GM12878 (cell line): ENCODE measurements at regions not wholly inside any gene's neighbourhood (a gene's known extent, or its start where the extent isn't known, plus 50 kb on each side); places are given as distances from the start of the nearest gene placed in this dataset.

Source experiments
- CEBPB ChIP-seq, 2 experiments: fragments of 150-350 bp in 1 of 2; IDR thresholded peaks; 2 replicates each; pipeline ENCODE4 v1.6.1; 2012 to 2014; ENCODE audit warnings: low read depth in 2 of 2, low read length in 2 of 2, borderline replicate concordance in 1 of 2, inconsistent platforms in 1 of 2
- CTCF ChIP-seq, 3 experiments: IDR thresholded peaks in 2 of 3; conservative IDR thresholded peaks in 1 of 3; 2 replicates each; pipeline ENCODE4 v1.5.1; 2011; ENCODE audit warnings: low read depth in 3 of 3, low read length in 3 of 3, mild to moderate bottlenecking in 3 of 3, control low read depth in 2 of 3, moderate library complexity in 2 of 3, inconsistent platforms in 1 of 3, mixed read lengths in 1 of 3; ENCODE audit not compliant: control insufficient read depth in 2 of 3, insufficient read depth in 1 of 3; ENCODE audit errors: extremely low read depth in 1 of 3
- EP300 ChIP-seq, 2 experiments: fragments of 150-350 bp in 1 of 2; IDR thresholded peaks; 2 replicates each; pipeline ENCODE4 v1.6.1; 2011 to 2012; ENCODE audit warnings: low read depth in 2 of 2, low read length in 2 of 2, borderline replicate concordance in 1 of 2, improper control_type of control experiment in 1 of 2, inconsistent platforms in 1 of 2; ENCODE audit not compliant: control insufficient read depth in 1 of 2
- EZH2 ChIP-seq: IDR thresholded peaks from 2 replicates; pipeline ENCODE4 v1.6.1; 2012; ENCODE audit warnings: low read depth, mild to moderate bottlenecking, control low read depth, inconsistent platforms, low read length, borderline replicate concordance; ENCODE audit not compliant: control insufficient read depth
- HDAC2 ChIP-seq: fragments of 200-600 bp; sonication (generic); IDR thresholded peaks from 2 replicates; pipeline ENCODE4 v1.6.1; 2017
- HDAC6 ChIP-seq: fragments of 200-600 bp; sonication (generic); IDR thresholded peaks from one replicate; pipeline ENCODE4 v1.8.0; 2017; ENCODE audit warnings: antibody characterized with exemption; ENCODE audit not compliant: unreplicated experiment
- MXI1 ChIP-seq: fragments of 150-350 bp; IDR thresholded peaks from 2 replicates; pipeline ENCODE4 v1.6.1; 2011; ENCODE audit warnings: low read depth, mild to moderate bottlenecking, inconsistent platforms, low read length, improper control_type of control experiment
- MYC ChIP-seq: IDR thresholded peaks from 2 replicates; pipeline ENCODE4 v1.6.1; 2011; ENCODE audit warnings: mild to moderate bottlenecking, low read length, moderate library complexity, inconsistent platforms; ENCODE audit not compliant: insufficient read depth, insufficient replicate concordance, insufficient read length, severe bottlenecking
- NFIC ChIP-seq: IDR thresholded peaks from 2 replicates; pipeline ENCODE4 v1.6.1; 2012; ENCODE audit warnings: low read depth, mild to moderate bottlenecking, inconsistent platforms, low read length, moderate library complexity
- POLR2AphosphoS5 ChIP-seq: IDR thresholded peaks from 2 replicates; pipeline ENCODE4 v1.6.1; 2011; ENCODE audit warnings: mild to moderate bottlenecking, low read length, inconsistent platforms
- RAD21 ChIP-seq: IDR thresholded peaks from 2 replicates; pipeline ENCODE4 v1.6.1; 2011; ENCODE audit warnings: mild to moderate bottlenecking, low read depth, low read length, moderate library complexity; ENCODE audit not compliant: insufficient read depth
- TCF7 ChIP-seq: IDR thresholded peaks from 2 replicates; pipeline ENCODE4 v1.6.1; 2014; ENCODE audit warnings: antibody characterized with exemption, borderline replicate concordance

GRCh38 chr20:40883097-40883496, 145.5 kb upstream of the TOP1 start:
- TF ChIP-seq EP300 (IDR thresholded peaks at IDR 0.05; ENCODE audit: borderline replicate concordance in 1 of 2, control insufficient read depth in 1 of 2, low read depth in 2 of 2, low read length in 2 of 2) (no peak), HDAC2 (no peak), HDAC6 (no peak), EZH2 (no peak), CTCF (IDR thresholded peaks at IDR 0.05 in 2 of 3, conservative IDR thresholded peaks at IDR 0.05 in 1 of 3; ENCODE audit: control insufficient read depth in 2 of 3, extremely low read depth in 1 of 3, insufficient read depth in 1 of 3, low read depth in 3 of 3, low read length in 3 of 3) (no peak), CEBPB (IDR thresholded peaks at IDR 0.05; ENCODE audit: borderline replicate concordance in 1 of 2, low read depth in 2 of 2, low read length in 2 of 2) (no peak), POLR2AphosphoS5 (no peak), TCF7 (no peak), NFIC (no peak), RAD21 (no peak), MXI1 (no peak), MYC (no peak)
